ENCODE measurements at regions not wholly inside any gene's neighbourhood (a gene's known extent, or its start where the extent isn't known, plus 50 kb on each side); places are given as distances from the start of the nearest gene placed in this dataset.

GRCh38 chr4:174038481-174038880 lies 245.0 kb downstream of the FBXO8 start:
- TF ChIP-seq CTCF (IDR thresholded peaks at IDR 0.05) (no peak), POLR2A (IDR thresholded peaks at IDR 0.05) (no peak)

Measured in right lobe of liver (tissue), 4 donors.